HG03460 (cell line): ENCODE measurements at regions not wholly inside any gene's neighbourhood (a gene's known extent, or its start where the extent isn't known, plus 50 kb on each side); places are given as distances from the start of the nearest gene placed in this dataset.

Experiments used
- ATAC-seq: cut with Tn5 transposase; IDR thresholded peaks from one replicate; pipeline ENCODE4 v1.9.1; 2021; ENCODE audit not compliant: unreplicated experiment

- no peak for ATAC-seq
These were observed 1244.8 kb downstream of the EPHA7 start for GRCh38 chr6:92174398-92175073.

DNA sequence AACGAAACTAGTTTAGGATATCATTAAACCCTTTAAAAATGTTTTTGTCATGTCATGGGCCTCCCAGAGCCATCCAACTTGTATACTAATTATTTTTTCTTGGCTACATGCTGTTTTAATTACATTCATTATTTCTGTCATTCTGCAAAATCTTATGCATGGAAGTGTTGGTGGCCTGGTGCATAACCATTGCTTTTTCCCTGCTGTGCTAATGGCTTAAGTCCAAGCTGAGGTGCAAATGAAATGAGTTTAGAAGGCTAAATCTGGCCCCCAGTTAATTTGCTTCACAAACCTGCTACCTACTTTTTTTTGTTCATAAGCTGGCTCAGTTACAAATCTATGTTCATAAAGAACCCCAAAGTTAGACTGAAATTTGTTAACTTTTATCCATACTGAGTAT, 1249.9 kb downstream of the EPHA7 start:
- ATAC-seq, result no peak

DNA sequence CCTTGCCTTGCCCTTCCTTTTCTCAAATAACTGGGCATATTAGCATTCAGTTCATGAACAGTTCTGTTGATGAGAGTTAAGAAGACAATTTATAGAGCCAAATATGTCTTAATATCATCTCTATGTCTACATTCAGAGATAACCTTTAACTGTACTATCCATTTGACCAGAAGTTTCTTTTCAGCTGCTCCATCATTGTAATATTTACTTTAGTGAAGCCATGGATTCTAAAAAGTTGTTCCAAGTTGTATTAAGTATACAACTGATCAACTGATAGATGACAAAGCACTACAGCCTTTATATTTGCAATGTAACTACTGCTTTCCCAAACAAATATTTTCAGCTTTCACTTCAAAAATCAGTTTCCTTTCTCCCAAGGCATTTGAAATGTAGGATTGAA, 1252.7 kb downstream of the EPHA7 start:
- ATAC-seq, result no peak

DNA sequence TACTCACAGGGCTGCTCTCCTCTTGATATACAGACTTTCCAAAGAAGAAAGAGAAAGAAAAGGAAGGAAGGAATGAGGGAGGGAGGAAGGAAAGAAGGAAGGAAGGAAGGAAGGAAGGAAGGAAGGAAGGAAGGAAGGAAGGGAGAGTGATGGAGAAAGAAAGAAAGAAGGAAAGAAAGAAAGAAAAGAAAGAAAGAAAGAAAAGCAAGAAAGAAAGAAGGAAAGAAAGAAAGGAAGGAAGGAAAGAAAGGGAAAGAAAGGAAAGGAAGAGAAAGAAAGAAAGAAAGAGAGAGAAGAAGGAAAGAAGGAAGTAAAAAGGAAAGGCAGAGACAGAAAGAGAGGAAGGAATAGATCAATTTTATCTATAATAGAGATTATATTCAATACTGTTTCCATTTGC, 1257.4 kb downstream of the EPHA7 start:
- ATAC-seq, result no peak

- no peak for ATAC-seq
These were observed 1259.1 kb downstream of the EPHA7 start for GRCh38 chr6:92160226-92160625.

DNA sequence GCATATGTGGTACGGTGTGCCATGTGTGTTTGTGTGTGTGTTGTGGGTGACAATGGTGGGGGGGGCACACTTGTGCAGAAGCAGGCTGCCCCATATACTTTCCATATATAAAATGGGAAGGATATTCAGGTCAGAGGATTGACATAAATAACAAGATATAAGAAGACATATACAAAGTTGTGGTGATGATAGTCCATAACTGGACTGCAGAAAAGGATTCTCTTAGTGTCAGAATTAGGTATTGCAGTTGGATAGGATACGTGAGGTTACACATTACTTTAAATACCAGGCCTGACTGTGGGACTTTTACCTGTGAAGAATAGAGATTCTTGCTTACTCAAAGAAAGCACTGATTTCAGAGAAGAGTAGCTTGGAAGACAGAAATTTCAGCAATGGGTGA, 1260.3 kb downstream of the EPHA7 start:
- no peak for ATAC-seq

DNA sequence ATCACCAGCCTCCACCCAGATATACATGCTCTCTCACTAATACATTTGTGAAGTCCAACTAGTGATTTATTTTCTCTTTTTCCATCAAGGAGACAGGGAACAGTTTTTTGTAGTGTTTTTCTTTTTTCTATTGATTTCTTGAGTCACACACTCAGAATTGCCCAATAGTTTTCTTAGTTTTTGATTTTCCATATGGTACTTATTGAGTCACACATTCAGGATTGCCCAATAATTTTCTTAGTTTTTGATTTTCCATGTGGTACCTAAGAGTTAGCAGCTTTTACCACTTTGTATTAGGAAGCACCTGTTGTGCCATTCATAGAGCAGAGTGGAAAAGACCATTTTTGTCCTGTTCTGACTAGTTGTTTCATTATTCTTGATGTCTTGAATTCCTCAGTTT, 1268.8 kb downstream of the EPHA7 start:
- ATAC-seq, result no peak

- ATAC-seq, result no peak
These were observed 1272.1 kb downstream of the EPHA7 start for GRCh38 chr6:92147246-92147645.

DNA sequence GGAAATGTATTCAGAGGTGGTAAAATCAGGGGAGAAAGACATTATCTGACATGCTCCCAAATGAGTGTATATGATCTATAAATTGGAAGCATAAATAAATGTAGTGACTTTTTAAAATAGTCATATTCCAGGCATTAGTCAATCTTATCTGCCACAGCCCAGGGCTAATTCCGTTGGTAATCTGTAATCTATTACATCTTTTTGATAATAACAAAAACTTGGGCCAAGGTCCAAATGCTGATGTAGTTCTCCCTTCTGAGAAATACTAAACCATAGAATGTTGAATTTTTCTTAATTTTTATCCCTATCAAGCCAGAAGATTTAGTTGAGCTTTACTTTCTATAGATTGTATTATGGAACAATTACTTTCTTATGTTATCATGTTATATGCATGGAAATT, 1279.8 kb downstream of the EPHA7 start:
- no peak for ATAC-seq

DNA sequence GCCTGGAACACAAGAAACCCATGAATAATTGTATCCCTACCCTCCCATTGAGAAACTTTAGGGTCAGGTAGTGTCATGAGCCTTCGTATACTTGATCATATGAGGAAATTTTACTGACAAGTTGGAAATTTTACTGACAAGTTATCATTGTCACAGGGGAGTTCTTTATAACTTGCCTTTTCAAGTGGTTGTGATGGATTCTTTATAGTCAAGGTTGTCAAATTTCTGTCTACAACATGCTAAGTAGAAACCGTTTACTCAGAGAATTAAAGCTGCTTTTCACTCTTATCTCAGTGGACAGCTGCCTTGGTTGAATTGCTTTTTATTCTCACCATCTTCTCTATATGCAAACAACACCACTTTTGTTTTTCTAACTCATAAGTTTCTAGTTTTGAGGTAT, 1286.4 kb downstream of the EPHA7 start:
- ATAC-seq, result no peak

DNA sequence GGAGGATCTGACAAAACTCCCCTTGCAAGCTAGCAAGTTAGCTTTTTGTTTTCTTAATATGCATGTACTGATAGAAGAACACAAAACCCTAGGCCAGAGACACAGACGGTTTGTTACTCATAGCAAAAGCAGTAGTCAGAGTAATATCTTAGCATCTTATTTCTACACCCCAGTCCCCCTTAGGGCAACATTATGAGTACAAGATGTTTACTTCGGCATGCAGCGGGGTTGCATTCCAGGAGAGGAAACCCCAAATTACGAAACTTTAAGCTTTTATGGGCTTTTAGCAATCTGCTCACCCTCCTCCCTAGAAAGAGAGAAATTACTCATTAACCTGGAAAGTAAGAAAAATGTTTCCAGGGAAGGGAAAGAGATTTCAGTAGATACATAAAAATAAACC, 1286.9 kb downstream of the EPHA7 start:
- ATAC-seq, result no peak

DNA sequence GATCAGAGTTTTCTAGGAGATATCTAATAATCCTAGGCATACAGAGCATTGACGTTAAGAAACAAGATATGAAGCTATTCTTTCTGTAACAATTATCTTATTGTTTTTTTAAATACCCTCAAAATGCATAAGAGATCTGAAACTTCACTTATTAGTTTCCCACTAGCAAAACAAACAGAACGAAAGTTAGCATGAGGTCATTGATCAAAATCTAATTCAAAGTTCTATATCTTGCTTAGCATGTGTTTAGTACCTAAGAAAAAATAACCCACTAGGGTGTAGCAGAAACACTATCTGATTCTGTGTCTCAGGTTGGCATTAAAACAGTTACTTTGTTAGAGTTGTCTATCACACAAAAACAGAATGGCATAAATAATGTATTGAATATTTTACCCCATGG, 1288.4 kb downstream of the EPHA7 start:
- no peak for ATAC-seq

DNA sequence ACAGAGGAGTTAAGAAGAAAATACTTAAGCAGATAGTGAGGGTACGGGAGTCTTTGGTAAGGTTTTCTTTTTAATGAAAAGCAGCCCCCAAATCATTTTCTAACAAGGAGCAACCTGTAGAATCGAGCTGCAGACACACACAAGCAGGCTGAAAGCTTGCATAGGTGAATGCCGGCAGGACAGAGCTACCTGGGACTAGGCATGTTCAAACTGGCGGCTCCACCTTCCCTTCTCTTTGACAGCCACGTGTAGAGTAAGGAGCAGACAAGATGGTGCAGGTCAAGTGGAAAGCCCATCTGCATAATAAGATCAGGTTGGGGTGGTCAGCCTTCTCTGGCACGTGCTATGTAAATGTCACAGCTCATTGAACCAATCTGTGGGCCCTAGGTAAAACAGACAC, 1292.4 kb downstream of the EPHA7 start:
- ATAC-seq, result no peak

GRCh38 chr6:92126088-92126487, 1293.3 kb downstream of the EPHA7 start:
- ATAC-seq, result no peak

DNA sequence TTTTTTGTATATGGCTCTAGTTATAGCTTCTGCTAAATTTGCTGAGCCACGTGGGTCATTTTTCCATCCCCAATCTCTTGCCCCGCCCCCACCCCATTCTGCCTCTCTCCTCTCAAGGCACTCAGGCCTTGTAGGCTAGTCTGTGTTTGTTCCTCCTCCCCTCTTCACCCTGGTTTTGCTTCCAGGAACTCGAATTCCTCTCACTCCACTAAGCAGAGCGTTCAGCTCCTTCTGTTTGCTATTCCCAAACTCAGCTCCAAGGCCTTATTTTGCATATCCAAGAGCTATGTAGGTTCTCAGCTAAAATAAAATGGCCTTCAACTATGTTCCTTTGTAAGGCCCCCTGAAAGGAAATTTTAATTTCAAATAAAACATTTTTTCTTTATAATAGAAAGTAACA, 1293.7 kb downstream of the EPHA7 start:
- no peak for ATAC-seq

- ATAC-seq, result no peak
These were observed 1295.1 kb downstream of the EPHA7 start for GRCh38 chr6:92124200-92124651.

- no peak for ATAC-seq
These were observed 1296.6 kb downstream of the EPHA7 start for GRCh38 chr6:92122746-92123145.

- no peak for ATAC-seq
These were observed 1298.1 kb downstream of the EPHA7 start for GRCh38 chr6:92121228-92121627.

DNA sequence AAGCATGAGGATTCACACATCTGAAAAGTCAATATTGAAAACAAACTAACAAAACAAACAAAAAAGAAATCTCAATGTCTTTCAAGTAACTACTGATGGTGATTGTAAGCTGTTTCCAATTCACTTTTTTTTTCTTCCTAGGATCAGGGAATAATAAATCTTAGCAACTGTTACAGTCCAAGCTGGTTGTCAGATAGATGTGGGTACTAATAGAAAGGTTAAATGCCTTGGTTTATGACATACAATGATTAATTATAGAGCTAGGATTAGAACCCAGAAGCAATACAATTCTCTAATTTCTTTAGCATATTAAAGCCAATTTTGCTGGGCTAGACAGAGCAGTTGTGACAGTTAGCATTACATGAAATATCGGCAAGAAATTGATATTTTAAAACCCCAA, 1301.6 kb downstream of the EPHA7 start:
- ATAC-seq, result no peak

DNA sequence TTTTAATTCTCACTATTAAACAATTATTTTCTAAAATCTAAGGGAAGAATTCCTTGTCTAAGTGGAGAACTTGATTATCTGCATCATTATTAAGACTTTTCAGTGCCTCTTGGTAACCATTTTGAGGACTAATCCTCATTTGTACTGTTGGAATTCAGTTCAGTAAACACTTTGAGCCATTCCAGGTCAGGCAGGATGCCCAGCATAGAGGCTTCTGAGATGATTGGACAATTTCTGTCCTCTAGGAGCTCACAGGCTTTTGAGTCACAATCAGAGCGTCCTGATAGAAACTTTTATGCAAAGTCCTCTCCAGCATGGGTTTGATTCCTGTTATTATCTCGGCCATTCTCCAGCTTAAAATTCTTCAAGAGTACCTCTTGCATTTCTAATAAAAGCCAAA, 1304.6 kb downstream of the EPHA7 start:
- no peak for ATAC-seq

- ATAC-seq, result no peak
These were observed 1305.2 kb downstream of the EPHA7 start for GRCh38 chr6:92114091-92114675.

GRCh38 chr6:92111386-92111785, 1308.0 kb downstream of the EPHA7 start:
- no peak for ATAC-seq

DNA sequence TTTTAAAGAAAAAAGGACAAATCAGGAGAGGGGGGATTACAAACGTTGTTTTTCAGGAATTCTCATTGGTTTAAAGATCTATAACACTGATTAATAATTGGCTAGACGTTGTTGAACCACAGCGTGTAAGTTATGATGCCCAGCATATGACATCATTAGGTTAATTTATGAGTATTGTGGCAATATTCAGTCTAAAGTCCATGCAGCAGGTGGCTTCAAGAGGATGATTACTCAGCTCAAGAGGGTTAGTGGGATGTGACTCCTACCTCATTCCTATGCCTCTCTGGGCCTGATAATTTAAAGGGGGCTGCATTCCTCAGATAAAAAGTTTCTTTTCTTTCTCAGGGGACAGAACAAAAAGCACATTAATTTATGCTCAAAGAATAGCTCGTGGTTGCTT, 1309.0 kb downstream of the EPHA7 start:
- ATAC-seq, result no peak
